HUES64 (cell line): ENCODE measurements at regions not wholly inside any gene's neighbourhood (a gene's known extent, or its start where the extent isn't known, plus 50 kb on each side); places are given as distances from the start of the nearest gene placed in this dataset.
"Not testable (repeated sequence)": the region's sequence is repeated elsewhere in the genome, so short reads cannot be mapped to it uniquely, and the experiment has no call there.

Source experiments
- H3K27ac ChIP-seq: 2 replicates; pipeline ENCODE4 v1.7.0; 2013; ENCODE audit warnings: low read depth, low read length, inconsistent platforms
- H3K27me3 ChIP-seq: 2 replicates; pipeline ENCODE4 v1.6.1; 2013; ENCODE audit warnings: mild to moderate bottlenecking, low read length; ENCODE audit not compliant: insufficient read depth
- H3K36me3 ChIP-seq: 2 replicates; pipeline ENCODE4 v1.6.1; 2013; ENCODE audit warnings: mild to moderate bottlenecking, low read length; ENCODE audit not compliant: insufficient read depth
- H3K4me1 ChIP-seq: 2 replicates; pipeline ENCODE4 v1.6.1; 2013; ENCODE audit warnings: mild to moderate bottlenecking, low read length, moderate library complexity; ENCODE audit not compliant: insufficient read depth
- H3K4me3 ChIP-seq: 2 replicates; pipeline ENCODE4 v1.5.1; 2013; ENCODE audit warnings: mild to moderate bottlenecking, low read length, moderate library complexity
- H3K9ac ChIP-seq: 2 replicates; pipeline ENCODE4 v1.6.1; 2013; ENCODE audit warnings: mild to moderate bottlenecking, low read depth, low read length
- H3K9me3 ChIP-seq: 2 replicates; pipeline ENCODE4 v1.6.1; 2013; ENCODE audit warnings: low read depth, low read length; ENCODE audit not compliant: insufficient read depth
- WGBS: fragments of 150-250, 120-280 bp; methylation state at CpG from one replicate; pipeline ENCODE4 v1.1.7; 2013; ENCODE audit warnings: missing lambda C conversion rate; 5-methylcytosine and 5-hydroxymethylcytosine counted together

- Histone ChIP-seq H3K9me3 (no peaks in the 10 kb centered on the region), H3K27ac (no peak overlapping the region), H3K27me3 (no peaks in the 10 kb centered on the region), H3K4me3 (no peak overlapping the region), H3K36me3 (no peaks in the 10 kb centered on the region), H3K4me1 (no peaks in the 10 kb centered on the region), H3K9ac (no peak overlapping the region)
- WGBS = 93% methylated on average over 3 of the region's 5 CpGs
Measured at GRCh38 chr11:129637983-129638776, 177.5 kb upstream of the TMEM45B start.

- H3K27ac ChIP-seq = no peak overlapping the region
- H3K9me3 ChIP-seq = no peaks in the 10 kb centered on the region
- H3K4me3 ChIP-seq = no peak overlapping the region
- no peak overlapping the region for H3K9ac ChIP-seq
- no peaks in the 10 kb centered on the region for H3K27me3 ChIP-seq
- no peaks in the 10 kb centered on the region for H3K36me3 ChIP-seq
- 80% methylated on average over 2 of the region's 2 CpGs for WGBS
- H3K4me1 ChIP-seq = no peaks in the 10 kb centered on the region
Measured at GRCh38 chr11:129639300-129639699, 176.3 kb upstream of the TMEM45B start.

- no peaks in the 10 kb centered on the region for H3K27me3 ChIP-seq
- no peak overlapping the region for H3K4me3 ChIP-seq
- no peaks in the 10 kb centered on the region for H3K9me3 ChIP-seq
- no peaks in the 10 kb centered on the region for H3K36me3 ChIP-seq
- H3K27ac ChIP-seq = no peak overlapping the region
- no peak overlapping the region for H3K9ac ChIP-seq
- no peaks in the 10 kb centered on the region for H3K4me1 ChIP-seq
- WGBS = 94% methylated on average over 5 of the region's 5 CpGs
Measured at GRCh38 chr11:129640671-129641070, 175.0 kb upstream of the TMEM45B start.

GRCh38 chr11:129643031-129643721 is 172.5 kb upstream of the TMEM45B start:
- Histone ChIP-seq H3K27me3 (no peaks in the 10 kb centered on the region), H3K9me3 (no peaks in the 10 kb centered on the region), H3K36me3 (no peaks in the 10 kb centered on the region), H3K4me3 (no peak overlapping the region), H3K27ac (no peak overlapping the region), H3K4me1 (no peaks in the 10 kb centered on the region), H3K9ac (no peak overlapping the region)
- 88% methylated on average over 6 of the region's 6 CpGs for WGBS

- Histone ChIP-seq H3K27me3 (no peaks in the 10 kb centered on the region), H3K27ac (no peak overlapping the region), H3K4me3 (no peak overlapping the region), H3K4me1 (no peaks in the 10 kb centered on the region), H3K36me3 (no peaks in the 10 kb centered on the region), H3K9ac (no peak overlapping the region), H3K9me3 (no peaks in the 10 kb centered on the region)
- 92% methylated on average over 3 of the region's 3 CpGs for WGBS
Measured at GRCh38 chr11:129644326-129644725, 171.3 kb upstream of the TMEM45B start.

GRCh38 chr11:129645943-129646342 is 169.7 kb upstream of the TMEM45B start:
- no peak overlapping the region for H3K9ac ChIP-seq
- no peaks in the 10 kb centered on the region for H3K27me3 ChIP-seq
- H3K9me3 ChIP-seq = no peaks in the 10 kb centered on the region
- H3K27ac ChIP-seq = no peak overlapping the region
- H3K36me3 ChIP-seq = no peaks in the 10 kb centered on the region
- no peak overlapping the region for H3K4me3 ChIP-seq
- H3K4me1 ChIP-seq = no peaks in the 10 kb centered on the region
- 90% methylated on average over 1 of the region's 1 CpG for WGBS

GRCh38 chr11:129650044-129650443 is 165.6 kb upstream of the TMEM45B start:
- H3K36me3 ChIP-seq, H3K9ac ChIP-seq, H3K9me3 ChIP-seq, H3K4me1 ChIP-seq, H3K27me3 ChIP-seq, H3K4me3 ChIP-seq, H3K27ac ChIP-seq: not testable (repeated sequence)
- 95% methylated on average over 4 of the region's 4 CpGs for WGBS

DNA sequence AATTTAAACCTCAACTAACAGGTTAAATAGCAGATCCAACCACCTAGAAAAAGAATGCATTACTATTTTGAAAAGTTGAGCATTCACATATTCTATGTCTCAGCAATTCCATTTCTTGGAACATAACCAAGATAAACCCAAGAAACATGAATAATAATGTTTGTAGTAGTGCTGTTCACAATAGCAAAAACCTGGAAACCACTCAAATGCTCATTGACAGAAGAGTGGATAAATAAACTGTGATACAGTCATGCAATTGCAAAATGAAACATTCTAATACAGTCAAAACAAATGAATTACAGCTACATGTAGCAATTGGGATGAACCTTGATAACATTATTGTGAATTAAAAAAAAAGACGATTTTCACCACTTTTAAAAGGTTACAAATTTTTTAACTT is 162.8 kb upstream of the TMEM45B start:
- no peaks in the 10 kb centered on the region for H3K36me3 ChIP-seq
- no peaks in the 10 kb centered on the region for H3K27me3 ChIP-seq
- H3K4me1 ChIP-seq = no peaks in the 10 kb centered on the region
- H3K9ac ChIP-seq = no peak overlapping the region
- WGBS = no CpG with 5 or more reads among the region's 1 CpG
- H3K9me3 ChIP-seq = peaks cover 10% of the 10 kb centered on the region
- no peak overlapping the region for H3K4me3 ChIP-seq
- H3K27ac ChIP-seq = no peak overlapping the region

DNA sequence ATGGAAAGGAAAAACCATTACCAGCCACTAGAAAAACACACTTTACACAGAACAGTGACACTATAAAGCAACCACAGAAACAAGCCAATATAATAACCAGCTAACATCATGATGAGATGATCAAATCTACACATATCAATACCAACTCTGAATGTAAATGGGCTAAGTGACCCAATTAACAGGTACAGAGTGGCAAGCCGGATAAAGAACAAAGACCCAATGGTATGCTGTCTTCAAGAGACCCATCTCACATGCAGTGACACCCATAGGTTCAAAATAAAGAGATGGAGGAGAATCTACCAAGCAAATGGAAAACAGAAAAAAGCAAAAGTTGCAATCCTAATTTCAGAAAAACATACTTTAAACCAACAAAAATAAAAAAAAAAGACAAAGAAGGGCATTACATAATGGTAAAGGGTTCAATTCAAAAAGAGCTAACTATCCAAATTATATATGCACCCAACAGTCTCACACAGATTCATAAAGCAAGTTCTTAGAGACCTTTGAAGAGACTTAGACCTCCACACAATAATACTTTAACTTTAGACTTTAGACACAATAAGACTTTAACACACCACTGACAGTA is 160.3 kb upstream of the TMEM45B start:
- Histone ChIP-seq H3K27me3 (no peaks in the 10 kb centered on the region), H3K36me3 (no peaks in the 10 kb centered on the region), H3K27ac (no peak overlapping the region), H3K4me1 (no peaks in the 10 kb centered on the region), H3K4me3 (no peak overlapping the region), H3K9ac (no peak overlapping the region), H3K9me3 (peaks cover 10% of the 10 kb centered on the region)
- 86% methylated on average over 1 of the region's 1 CpG for WGBS

DNA sequence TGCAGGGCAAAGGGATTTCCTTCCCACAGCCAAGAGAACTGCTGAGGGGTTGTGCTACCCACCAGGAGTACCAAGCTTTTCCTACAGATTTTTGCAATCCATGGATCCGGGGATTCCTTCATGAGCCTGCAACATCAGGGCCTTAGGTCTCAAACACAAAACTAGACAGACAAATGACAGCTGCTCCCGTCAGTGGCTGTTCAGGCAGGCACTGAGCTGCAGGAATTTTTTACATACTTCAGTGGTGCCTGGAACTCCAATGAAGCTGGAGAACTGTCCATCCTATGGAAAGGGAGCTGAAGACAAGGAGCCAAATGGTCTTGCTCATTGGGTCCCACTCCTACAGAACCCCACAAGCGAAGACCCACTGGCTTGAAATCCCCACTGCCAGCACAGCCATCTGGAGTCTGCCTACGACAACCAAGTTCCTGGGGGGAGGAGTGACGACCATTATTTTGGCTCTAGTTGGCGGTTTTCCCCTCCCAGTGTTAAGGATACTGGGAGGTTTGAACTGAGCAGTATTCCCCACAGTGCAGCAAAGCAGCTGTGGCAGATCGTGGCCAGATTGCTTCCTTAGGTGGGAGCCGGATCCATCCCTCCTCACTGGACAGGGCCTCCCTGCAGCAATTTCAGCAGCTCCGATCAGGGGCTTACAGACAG is 157.7 kb upstream of the TMEM45B start:
- peaks cover 7% of the 10 kb centered on the region for H3K9me3 ChIP-seq
- no peak overlapping the region for H3K27ac ChIP-seq
- no peak overlapping the region for H3K9ac ChIP-seq
- H3K4me3 ChIP-seq = no peak overlapping the region
- no peaks in the 10 kb centered on the region for H3K27me3 ChIP-seq
- H3K4me1 ChIP-seq = no peaks in the 10 kb centered on the region
- H3K36me3 ChIP-seq = no peaks in the 10 kb centered on the region
- 82% methylated on average over 9 of the region's 9 CpGs for WGBS

- peaks cover 7% of the 10 kb centered on the region for H3K9me3 ChIP-seq
- H3K27ac ChIP-seq = no peak overlapping the region
- no peaks in the 10 kb centered on the region for H3K27me3 ChIP-seq
- WGBS = 75% methylated on average over 7 of the region's 7 CpGs
- H3K9ac ChIP-seq = no peak overlapping the region
- H3K4me1 ChIP-seq = no peaks in the 10 kb centered on the region
- no peaks in the 10 kb centered on the region for H3K36me3 ChIP-seq
- H3K4me3 ChIP-seq = no peak overlapping the region
Measured at GRCh38 chr11:129658526-129658867, 157.2 kb upstream of the TMEM45B start.
